Keratinocyte (primary cell): ENCODE measurements at regions not wholly inside any gene's neighbourhood (a gene's known extent, or its start where the extent isn't known, plus 50 kb on each side); places are given as distances from the start of the nearest gene placed in this dataset.

Experiments used
- DNase-seq: peaks from one replicate; pipeline ENCODE4 v3.0.0-alpha.2; 2011; ENCODE audit warnings: low read depth, missing footprints, low spot score
- FAIRE-seq: peaks from 2 replicates; lab custom pipeline; 2011; peaks lifted over from hg19 to GRCh38; lab: Jason Lieb, UNC
- H2AFZ ChIP-seq: 2 replicates; pipeline ENCODE4 v1.6.0; 2012; ENCODE audit warnings: low read length, control low read depth, inconsistent platforms; ENCODE audit not compliant: control insufficient read depth
- H3K27ac ChIP-seq: 2 replicates; pipeline ENCODE4 v1.5.1; 2011; ENCODE audit warnings: low read length; ENCODE audit not compliant: control insufficient read depth, insufficient read depth
- H3K27me3 ChIP-seq: 3 replicates; pipeline ENCODE4 v1.6.0; 2011; ENCODE audit warnings: low read length; ENCODE audit not compliant: control insufficient read depth, insufficient read depth; ENCODE audit errors: extremely low read depth
- H3K36me3 ChIP-seq, 2 experiments: 2 replicates in 1 of 2; 3 replicates in 1 of 2; pipeline ENCODE4 v1.5.1; 2011; ENCODE audit warnings: low read length in 2 of 2, mild to moderate bottlenecking in 1 of 2; ENCODE audit not compliant: control insufficient read depth in 2 of 2, insufficient read depth in 2 of 2; ENCODE audit errors: extremely low read depth in 1 of 2
- H3K4me1 ChIP-seq: 3 replicates; pipeline ENCODE4 v1.5.1; 2011; ENCODE audit warnings: low read length; ENCODE audit not compliant: control insufficient read depth, insufficient read depth; ENCODE audit errors: extremely low read depth
- H3K4me2 ChIP-seq: 3 replicates; pipeline ENCODE4 v1.6.0; 2011; ENCODE audit warnings: low read depth, low read length; ENCODE audit not compliant: control insufficient read depth, insufficient read depth; ENCODE audit errors: extremely low read depth
- H3K4me3 ChIP-seq, 3 experiments: fragments of 200-600 bp in 1 of 3; sonication (generic) in 1 of 3; 2 replicates in 2 of 3; 3 replicates in 1 of 3; pipeline ENCODE4 v1.5.1; 2011 to 2016; ENCODE audit warnings: low read length in 3 of 3, mild to moderate bottlenecking in 3 of 3, control low read depth in 2 of 3, inconsistent platforms in 1 of 3, low read depth in 1 of 3, mixed read lengths in 1 of 3, mixed run types in 1 of 3, moderate library complexity in 1 of 3; ENCODE audit not compliant: control insufficient read depth in 2 of 3, insufficient read depth in 2 of 3; ENCODE audit errors: extremely low read depth in 1 of 3
- H3K79me2 ChIP-seq: 2 replicates; pipeline ENCODE4 v1.6.0; 2012; ENCODE audit warnings: low read length; ENCODE audit not compliant: control insufficient read depth, insufficient read depth
- H3K9ac ChIP-seq: 3 replicates; pipeline ENCODE4 v1.6.0; 2011; ENCODE audit warnings: low read length; ENCODE audit not compliant: control insufficient read depth, insufficient read depth; ENCODE audit errors: extremely low read depth
- H3K9me1 ChIP-seq: 3 replicates; pipeline ENCODE4 v1.6.0; 2011; ENCODE audit warnings: low read length; ENCODE audit not compliant: control insufficient read depth, insufficient read depth; ENCODE audit errors: extremely low read depth
- H3K9me3 ChIP-seq: 2 replicates; pipeline ENCODE4 v1.5.1; 2012; ENCODE audit warnings: low read depth, low read length; ENCODE audit not compliant: control insufficient read depth
- H4K20me1 ChIP-seq: 3 replicates; pipeline ENCODE4 v1.6.0; 2011; ENCODE audit warnings: low read length; ENCODE audit not compliant: control insufficient read depth, insufficient read depth; ENCODE audit errors: extremely low read depth
- CTCF ChIP-seq, 3 experiments: IDR thresholded peaks in 1 of 3; conservative IDR thresholded peaks in 1 of 3; optimal IDR thresholded peaks in 1 of 3; 2 replicates in 2 of 3; 3 replicates in 1 of 3; pipeline versions ENCODE3 to v1.5.1; 2011; ENCODE audit warnings: low read length in 3 of 3, mild to moderate bottlenecking in 3 of 3, moderate library complexity in 2 of 3, control low read depth in 1 of 3, inconsistent platforms in 1 of 3; ENCODE audit not compliant: insufficient read depth in 2 of 3; ENCODE audit errors: extremely low read depth in 1 of 3
- EZH2 ChIP-seq: IDR thresholded peaks from one replicate; pipeline ENCODE4 v1.6.1; 2012; ENCODE audit warnings: inconsistent platforms, mild to moderate bottlenecking, low read length, moderate library complexity
- dilution Hi-C: fragments of 300-500 bp; cut with MboI; formaldehyde crosslinking; loops from one replicate; pipeline ENCODE4 v1.7.0; 2020; ENCODE audit warnings: low sequenced_read_pairs; ENCODE audit not compliant: extremely low pct_ligation_motif_present

DNA sequence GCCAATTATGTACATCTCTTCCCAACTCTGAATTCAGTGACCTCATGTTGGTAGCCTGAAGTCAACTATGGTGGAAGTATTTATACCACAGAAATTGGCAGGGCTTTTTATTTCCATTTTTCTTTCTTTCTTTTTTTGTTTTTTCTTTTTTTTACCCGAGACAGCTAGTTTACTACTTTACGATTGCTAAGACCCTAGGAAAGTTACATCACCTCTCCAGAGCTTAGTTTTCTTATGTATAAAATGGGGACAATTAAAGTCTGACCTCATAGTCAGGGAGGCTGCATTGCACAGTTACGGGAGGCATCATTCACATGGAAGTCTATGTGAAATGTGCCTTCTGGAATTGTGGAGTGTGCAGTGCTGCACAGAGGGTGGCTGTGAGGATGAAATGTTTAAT, 194.3 kb downstream of the MTX2 start:
- no peak overlapping the region for H2AFZ ChIP-seq
- no peak for FAIRE-seq
- no peaks in the 10 kb centered on the region for H3K36me3 ChIP-seq
- H3K79me2 ChIP-seq: no peaks in the 10 kb centered on the region
- no peak overlapping the region for H3K4me2 ChIP-seq
- H4K20me1 ChIP-seq: no peaks in the 10 kb centered on the region
- no peak overlapping the region for H3K4me3 ChIP-seq
- no peak overlapping the region for H3K9ac ChIP-seq
- no peaks in the 10 kb centered on the region for H3K9me1 ChIP-seq
- no peak overlapping the region for H3K27ac ChIP-seq
- H3K9me3 ChIP-seq: no peaks in the 10 kb centered on the region
- dilution Hi-C loops: no loop called here
- peaks cover 16% of the 10 kb centered on the region for H3K4me1 ChIP-seq
- no peak for DNase-seq
- no peak for TF ChIP-seq EZH2
- no peak for TF ChIP-seq CTCF (optimal IDR thresholded peaks at IDR 0.05 in 1 of 3, IDR thresholded peaks at IDR 0.05 in 1 of 3, conservative IDR thresholded peaks at IDR 0.05 in 1 of 3; ENCODE audit: extremely low read depth in 1 of 3, insufficient read depth in 2 of 3, low read length in 3 of 3)
- no peaks in the 10 kb centered on the region for H3K27me3 ChIP-seq

GRCh38 chr2:176464886-176465564, 195.8 kb downstream of the MTX2 start:
- FAIRE-seq (peak; percentile 5), DNase-seq (no peak)
- no peaks in the 10 kb centered on the region for H3K9me1 ChIP-seq
- H3K4me1 ChIP-seq: peaks cover 19% of the 10 kb centered on the region
- peak overlapping the region in 1 of 3 experiments; percentile 4 for H3K4me3 ChIP-seq
- H3K9me3 ChIP-seq: no peaks in the 10 kb centered on the region
- H3K79me2 ChIP-seq: no peaks in the 10 kb centered on the region
- no peak overlapping the region for H3K27ac ChIP-seq
- no peak overlapping the region for H3K4me2 ChIP-seq
- peak overlapping the region; percentile 18 for H2AFZ ChIP-seq
- H3K27me3 ChIP-seq: no peaks in the 10 kb centered on the region
- H3K9ac ChIP-seq: no peak overlapping the region
- H3K36me3 ChIP-seq: no peaks in the 10 kb centered on the region
- dilution Hi-C loops: no loop called here
- TF ChIP-seq CTCF (optimal IDR thresholded peaks at IDR 0.05 in 1 of 3, IDR thresholded peaks at IDR 0.05 in 1 of 3, conservative IDR thresholded peaks at IDR 0.05 in 1 of 3; ENCODE audit: extremely low read depth in 1 of 3, insufficient read depth in 2 of 3, low read length in 3 of 3) (no peak), EZH2 (no peak)
- no peaks in the 10 kb centered on the region for H4K20me1 ChIP-seq
